K562 (cell line): ENCODE measurements at regions not wholly inside any gene's neighbourhood (a gene's known extent, or its start where the extent isn't known, plus 50 kb on each side); places are given as distances from the start of the nearest gene placed in this dataset.

ENCODE experiments used
- ATF4 ChIP-seq: fragments of 450-650 bp; formaldehyde crosslinking; IDR thresholded peaks from 2 replicates; pipeline ENCODE4 v1.4.0; 2022; ENCODE audit warnings: mild to moderate bottlenecking, moderate library complexity
- CTBP1 ChIP-seq: fragments of 450-650 bp; IDR thresholded peaks from 2 replicates; pipeline ENCODE4 v1.6.1; 2016; ENCODE audit warnings: borderline replicate concordance
- ELF1 ChIP-seq: fragments of 200-800 bp; sonication (Bioruptor generic); IDR thresholded peaks from 2 replicates; pipeline ENCODE4 v1.6.1; 2016; ENCODE audit warnings: missing genetic modification characterization, missing compliant biosample characterization
- FOXP4 ChIP-seq: sonication (generic); formaldehyde crosslinking; IDR thresholded peaks from 2 replicates; pipeline ENCODE4 v1.8.0; 2022; ENCODE audit warnings: mild to moderate bottlenecking, missing genetic modification reagents, borderline replicate concordance
- GTF2A2 ChIP-seq: IDR thresholded peaks from 2 replicates; pipeline ENCODE4 v1.6.1; 2016; ENCODE audit warnings: mild to moderate bottlenecking, missing genetic modification characterization, missing compliant biosample characterization
- HOXB6 ChIP-seq: fragments of 250-450 bp; sonication (Bioruptor Pico); IDR thresholded peaks from 2 replicates; pipeline ENCODE4 v1.5.1; 2022; ENCODE audit warnings: mild to moderate bottlenecking, borderline replicate concordance
- IFI16 ChIP-seq: fragments of 250-450 bp; sonication (Bioruptor Pico); IDR thresholded peaks from 2 replicates; pipeline ENCODE4 v2.1.2; 2022; ENCODE audit warnings: mild to moderate bottlenecking, inconsistent platforms
- LCOR ChIP-seq: sonication (generic); formaldehyde crosslinking; IDR thresholded peaks from 2 replicates; pipeline ENCODE4 v1.8.0; 2022; ENCODE audit warnings: mild to moderate bottlenecking, missing genetic modification reagents
- MAZ ChIP-seq, 2 experiments: fragments of 450-650 bp in 1 of 2; sonication (generic) in 1 of 2; formaldehyde crosslinking; IDR thresholded peaks in 1 of 2; conservative IDR thresholded peaks in 1 of 2; 2 replicates each; pipeline versions ENCODE4 v1.4.0 to v1.5.0; 2020; ENCODE audit warnings: mild to moderate bottlenecking in 1 of 2, missing genetic modification reagents in 1 of 2
- MEIS2 ChIP-seq: fragments of 450-650 bp; IDR thresholded peaks from 2 replicates; pipeline ENCODE4 v1.6.1; 2014; ENCODE audit warnings: mild to moderate bottlenecking; ENCODE audit not compliant: partially characterized antibody
- NCOR1 ChIP-seq: fragments of 450-650 bp; IDR thresholded peaks from 2 replicates; pipeline ENCODE4 v1.6.1; 2016; ENCODE audit warnings: mild to moderate bottlenecking, moderate library complexity
- POLR2A ChIP-seq: fragments of 450-650 bp; conservative IDR thresholded peaks from 2 replicates; pipeline ENCODE4 v1.6.1; 2016
- PREB ChIP-seq: sonication (generic); formaldehyde crosslinking; IDR thresholded peaks from 2 replicates; pipeline ENCODE4 v1.8.1; 2023; ENCODE audit warnings: mild to moderate bottlenecking, missing genetic modification reagents
- RAD21 ChIP-seq, 2 experiments: fragments of 250-450 bp in 1 of 2; fragments of 450-650 bp in 1 of 2; sonication (Bioruptor Pico) in 1 of 2; formaldehyde crosslinking in 1 of 2; IDR thresholded peaks in 1 of 2; conservative IDR thresholded peaks in 1 of 2; 2 replicates each; pipeline versions ENCODE4 v1.4.0 to v1.8.0; 2020 to 2022; ENCODE audit warnings: mild to moderate bottlenecking in 2 of 2, moderate library complexity in 1 of 2
- RBM39 ChIP-seq: fragments of 200-400 bp; formaldehyde crosslinking; optimal IDR thresholded peaks from 2 replicates; pipeline ENCODE3; 2018; ENCODE audit warnings: low read depth, low read length
- RFX1 ChIP-seq: fragments of 450-650 bp; IDR thresholded peaks from 2 replicates; pipeline ENCODE4 v1.6.1; 2016; ENCODE audit warnings: mild to moderate bottlenecking, moderate library complexity
- RHOXF2B ChIP-seq: fragments of 250-450 bp; sonication (Bioruptor Pico); conservative IDR thresholded peaks from 2 replicates; pipeline ENCODE4 v1.5.1; 2021
- SMARCA4 ChIP-seq: fragments of 450-650 bp; IDR thresholded peaks from 2 replicates; pipeline ENCODE4 v1.6.1; 2016
- TGIF2 ChIP-seq: sonication (generic); formaldehyde crosslinking; IDR thresholded peaks from 2 replicates; pipeline ENCODE4 v1.8.1; 2022; ENCODE audit warnings: mild to moderate bottlenecking, missing genetic modification reagents, moderate library complexity
- THAP12 ChIP-seq: fragments of 250-450 bp; sonication (Bioruptor Pico); IDR thresholded peaks from 2 replicates; pipeline ENCODE4 v1.9.0; 2021; ENCODE audit warnings: mild to moderate bottlenecking, inconsistent platforms
- ZNF124 ChIP-seq: sonication (generic); formaldehyde crosslinking; IDR thresholded peaks from 2 replicates; pipeline ENCODE4 v1.8.1; 2022; ENCODE audit warnings: missing genetic modification reagents
- ZNF282 ChIP-seq: sonication (generic); formaldehyde crosslinking; IDR thresholded peaks from 2 replicates; pipeline ENCODE4 v1.8.1; 2023; ENCODE audit warnings: missing genetic modification reagents
- ZNF696 ChIP-seq: fragments of 250-450 bp; sonication (Bioruptor Pico); conservative IDR thresholded peaks from 2 replicates; pipeline ENCODE4 v1.4.0; 2020; ENCODE audit warnings: mild to moderate bottlenecking, moderate library complexity
- ZNF785 ChIP-seq: fragments of 250-450 bp; sonication (Bioruptor Pico); IDR thresholded peaks from 2 replicates; pipeline ENCODE4 v1.4.0; 2020; ENCODE audit warnings: mild to moderate bottlenecking

- TF ChIP-seq ATF4 (CRISPR knock-in tag) (no peak), RAD21 (CRISPR knock-in tag; conservative IDR thresholded peaks at IDR 0.05 in 1 of 2, IDR thresholded peaks at IDR 0.05 in 1 of 2) (peak; percentile 96 to 98), RBM39 (no peak), NCOR1 (no peak), ZNF124 (no peak), LCOR (CRISPR knock-in tag) (no peak), ZNF282 (CRISPR knock-in tag) (no peak), PREB (CRISPR knock-in tag) (no peak), POLR2A (no peak), CTBP1 (peak; percentile 33; the same call in 1 of the 2 replicates), SMARCA4 (no peak), ELF1 (tag) (no peak), RFX1 (no peak), TGIF2 (CRISPR knock-in tag) (no peak), MAZ (CRISPR knock-in tag; conservative IDR thresholded peaks at IDR 0.05 in 1 of 2, IDR thresholded peaks at IDR 0.05 in 1 of 2) (no peak), FOXP4 (CRISPR knock-in tag) (no peak), HOXB6 (CRISPR knock-in tag) (no peak), GTF2A2 (tag) (no peak), MEIS2 (peak; percentile 3), ZNF696 (CRISPR knock-in tag) (no peak), IFI16 (CRISPR knock-in tag) (no peak), ZNF785 (no peak), THAP12 (CRISPR knock-in tag) (no peak), RHOXF2B (CRISPR knock-in tag) (no peak)
Observed at GRCh38 chr14:22391908-22392565, 197.0 kb downstream of the DAD1 start (continued).
